ENCODE measurements at regions not wholly inside any gene's neighbourhood (a gene's known extent, or its start where the extent isn't known, plus 50 kb on each side); places are given as distances from the start of the nearest gene placed in this dataset.

DNA sequence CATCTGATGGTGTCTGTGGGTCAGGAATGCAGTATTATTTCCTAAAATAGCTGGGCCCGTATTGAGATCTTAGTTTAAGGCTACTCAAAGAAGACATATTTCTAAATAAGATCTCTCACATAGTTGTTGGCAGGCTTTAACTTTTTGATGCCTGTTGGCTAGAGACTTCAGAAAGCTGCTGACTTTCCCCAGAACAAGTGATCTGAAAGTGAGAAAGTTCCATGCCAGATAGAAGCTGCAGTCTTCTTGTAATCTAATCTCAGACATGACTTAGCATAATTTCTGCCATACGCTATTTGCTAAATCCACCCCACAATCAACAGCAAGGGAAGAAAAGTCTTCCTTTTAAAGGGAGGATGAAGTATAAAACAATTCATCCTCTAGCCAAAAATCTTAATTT lies 867.1 kb downstream of the IGSF11 start:
- BruUV-seq (replicated peaks), result no TSS peak
- no peak for DNase-seq
- Mint-ChIP-seq H3K4me1 (ENCODE audit: low read depth, unreplicated experiment) (no peaks in the 10 kb centered on the region), H3K9me3 (ENCODE audit: unreplicated experiment) (no peaks in the 10 kb centered on the region), H3K27ac (ENCODE audit: unreplicated experiment) (no peak overlapping the region), H3K27me3 (ENCODE audit: insufficient read depth, unreplicated experiment) (no peaks in the 10 kb centered on the region), H3K4me3 (ENCODE audit: unreplicated experiment) (no peak overlapping the region), H3K36me3 (ENCODE audit: insufficient read depth, unreplicated experiment) (no peaks in the 10 kb centered on the region)
- no peaks in the 10 kb centered on the region for H3K36me3 ChIP-seq (ENCODE audit: control insufficient read depth, insufficient read depth, low read length)
- no peak overlapping the region for H3K4me3 ChIP-seq (ENCODE audit: low read depth, low read length)
- TF ChIP-seq, protein P1, sequence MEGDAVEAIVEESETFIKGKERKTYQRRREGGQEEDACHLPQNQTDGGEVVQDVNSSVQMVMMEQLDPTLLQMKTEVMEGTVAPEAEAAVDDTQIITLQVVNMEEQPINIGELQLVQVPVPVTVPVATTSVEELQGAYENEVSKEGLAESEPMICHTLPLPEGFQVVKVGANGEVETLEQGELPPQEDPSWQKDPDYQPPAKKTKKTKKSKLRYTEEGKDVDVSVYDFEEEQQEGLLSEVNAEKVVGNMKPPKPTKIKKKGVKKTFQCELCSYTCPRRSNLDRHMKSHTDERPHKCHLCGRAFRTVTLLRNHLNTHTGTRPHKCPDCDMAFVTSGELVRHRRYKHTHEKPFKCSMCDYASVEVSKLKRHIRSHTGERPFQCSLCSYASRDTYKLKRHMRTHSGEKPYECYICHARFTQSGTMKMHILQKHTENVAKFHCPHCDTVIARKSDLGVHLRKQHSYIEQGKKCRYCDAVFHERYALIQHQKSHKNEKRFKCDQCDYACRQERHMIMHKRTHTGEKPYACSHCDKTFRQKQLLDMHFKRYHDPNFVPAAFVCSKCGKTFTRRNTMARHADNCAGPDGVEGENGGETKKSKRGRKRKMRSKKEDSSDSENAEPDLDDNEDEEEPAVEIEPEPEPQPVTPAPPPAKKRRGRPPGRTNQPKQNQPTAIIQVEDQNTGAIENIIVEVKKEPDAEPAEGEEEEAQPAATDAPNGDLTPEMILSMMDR (IDR thresholded peaks at IDR 0.05; ENCODE audit: insufficient read depth in 1 of 2, low read depth in 1 of 2, low read length in 1 of 2, severe bottlenecking in 1 of 2, unreplicated experiment in 1 of 2), result no peak
- POLR2A ChIA-PET, result no interaction called here
- H3K4me1 ChIP-seq, result no peaks in the 10 kb centered on the region
- H3K9me3 ChIP-seq, result no peaks in the 10 kb centered on the region
- CTCF ChIA-PET, result no interaction called here
- H3K27me3 ChIP-seq (replicated peaks; ENCODE audit: control insufficient read depth, insufficient read depth, low read length), result no peaks in the 10 kb centered on the region
- intact Hi-C loops (cut with micrococcal nuclease; ENCODE audit: unreplicated experiment), result no loop called here

DNA sequence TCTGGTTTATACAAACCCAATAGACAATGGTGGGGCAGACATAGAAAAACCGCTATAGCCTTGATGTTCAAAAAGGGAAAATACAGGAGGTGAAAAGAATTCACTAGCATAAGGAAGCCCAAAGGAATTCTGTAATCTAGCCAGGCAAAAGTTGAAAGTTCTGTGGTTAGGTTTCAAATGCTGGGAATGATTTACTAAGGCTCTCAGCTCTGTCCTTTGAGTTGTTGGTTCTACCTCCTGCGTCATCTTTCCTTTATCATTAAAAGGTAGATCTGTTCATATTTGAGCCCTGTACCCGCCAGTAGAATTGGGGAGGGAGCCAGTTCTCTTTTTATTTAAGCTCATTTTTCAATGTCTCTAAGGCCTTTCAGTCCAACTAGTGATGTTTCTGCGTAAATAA lies 866.5 kb downstream of the IGSF11 start:
- TF ChIP-seq, protein P1 (IDR thresholded peaks at IDR 0.05; ENCODE audit: insufficient read depth in 1 of 2, low read depth in 1 of 2, low read length in 1 of 2, severe bottlenecking in 1 of 2, unreplicated experiment in 1 of 2), result no peak
- H3K4me1 ChIP-seq, result no peaks in the 10 kb centered on the region
- H3K27ac Mint-ChIP-seq (ENCODE audit: unreplicated experiment), result no peak overlapping the region
- no peaks in the 10 kb centered on the region for H3K4me1 Mint-ChIP-seq (ENCODE audit: low read depth, unreplicated experiment)
- DNase-seq, result no peak
- no peaks in the 10 kb centered on the region for H3K36me3 Mint-ChIP-seq (ENCODE audit: insufficient read depth, unreplicated experiment)
- ChIA-PET POLR2A (no interaction called here), CTCF (no interaction called here)
- no peaks in the 10 kb centered on the region for H3K9me3 ChIP-seq
- H3K36me3 ChIP-seq (ENCODE audit: control insufficient read depth, insufficient read depth, low read length), result no peaks in the 10 kb centered on the region
- H3K4me3 ChIP-seq (ENCODE audit: low read depth, low read length), result no peak overlapping the region
- BruUV-seq (replicated peaks), result no TSS peak
- no peaks in the 10 kb centered on the region for H3K9me3 Mint-ChIP-seq (ENCODE audit: unreplicated experiment)
- no peak overlapping the region for H3K4me3 Mint-ChIP-seq (ENCODE audit: unreplicated experiment)
- H3K27me3 ChIP-seq (replicated peaks; ENCODE audit: control insufficient read depth, insufficient read depth, low read length), result no peaks in the 10 kb centered on the region
- no peaks in the 10 kb centered on the region for H3K27me3 Mint-ChIP-seq (ENCODE audit: insufficient read depth, unreplicated experiment)
- intact Hi-C loops (cut with micrococcal nuclease; ENCODE audit: unreplicated experiment), result no loop called here

DNA sequence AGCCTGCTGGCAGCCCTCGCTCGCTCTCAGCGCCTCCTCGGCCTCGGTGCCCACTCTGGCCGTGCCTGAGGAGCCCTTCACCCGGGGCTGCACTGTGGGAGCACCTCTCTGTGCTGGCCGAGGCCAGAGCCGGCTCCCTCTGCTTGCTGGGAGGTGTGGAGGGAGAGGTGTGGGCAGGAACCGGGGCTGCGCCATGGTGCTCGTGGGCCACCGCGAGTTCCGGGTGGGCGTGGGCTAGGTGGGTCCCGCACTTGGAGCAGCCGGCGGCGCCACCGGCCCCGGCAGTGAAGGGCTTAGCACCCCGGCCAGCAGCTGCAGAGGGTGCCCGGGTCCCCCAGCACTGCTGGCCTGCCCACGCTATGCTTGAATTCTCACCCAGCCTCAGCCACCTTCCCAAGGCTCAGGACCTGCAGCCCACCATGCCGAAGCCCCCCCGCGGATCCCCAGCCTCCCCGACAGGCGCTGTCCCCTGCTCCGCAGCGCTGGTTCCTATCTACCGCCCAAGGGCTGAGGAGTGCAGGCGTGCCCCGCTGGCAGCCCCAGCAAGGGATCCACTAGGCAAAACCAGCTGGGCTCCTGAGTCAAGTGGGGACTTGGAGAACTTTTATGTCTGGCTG lies 863.3 kb downstream of the IGSF11 start:
- CTCF ChIA-PET, result no interaction called here
- H3K4me1 ChIP-seq, result no peaks in the 10 kb centered on the region
- no peak overlapping the region for H3K4me3 ChIP-seq (ENCODE audit: low read depth, low read length)
- no peak overlapping the region for H3K4me3 Mint-ChIP-seq (ENCODE audit: unreplicated experiment)
- no peaks in the 10 kb centered on the region for H3K9me3 ChIP-seq
- H3K27me3 ChIP-seq (replicated peaks; ENCODE audit: control insufficient read depth, insufficient read depth, low read length), result no peaks in the 10 kb centered on the region
- no peaks in the 10 kb centered on the region for H3K36me3 ChIP-seq (ENCODE audit: control insufficient read depth, insufficient read depth, low read length)
- BruUV-seq (replicated peaks), result no TSS peak
- no peaks in the 10 kb centered on the region for H3K27me3 Mint-ChIP-seq (ENCODE audit: insufficient read depth, unreplicated experiment)
- TF ChIP-seq, protein P1 (IDR thresholded peaks at IDR 0.05; ENCODE audit: insufficient read depth in 1 of 2, low read depth in 1 of 2, low read length in 1 of 2, severe bottlenecking in 1 of 2, unreplicated experiment in 1 of 2), result no peak
- H3K27ac Mint-ChIP-seq (ENCODE audit: unreplicated experiment), result no peak overlapping the region
- no peaks in the 10 kb centered on the region for H3K4me1 Mint-ChIP-seq (ENCODE audit: low read depth, unreplicated experiment)
- POLR2A ChIA-PET, result no interaction called here
- no peaks in the 10 kb centered on the region for H3K9me3 Mint-ChIP-seq (ENCODE audit: unreplicated experiment)
- intact Hi-C loops (cut with micrococcal nuclease; ENCODE audit: unreplicated experiment), result no loop called here
- no peaks in the 10 kb centered on the region for H3K36me3 Mint-ChIP-seq (ENCODE audit: insufficient read depth, unreplicated experiment)
- no peak for DNase-seq
